PC-9 (cell line): ENCODE measurements at regions not wholly inside any gene's neighbourhood (a gene's known extent, or its start where the extent isn't known, plus 50 kb on each side); places are given as distances from the start of the nearest gene placed in this dataset.

Source experiments
- BruUV-seq: library from RNA; stranded (reverse); fragments of 400-500 nt; replicated peaks from 2 replicates; lab custom pipeline; 2021; lab: Mats Ljungman, UMichigan
- CTCF ChIA-PET: fragments of 300-600 bp; sonication (Branson Sonifier 250); formaldehyde crosslinking; loops from one replicate; lab custom pipeline; 2022; ENCODE audit warnings: antibody characterized with exemption; lab: Charles Lee
- POLR2A ChIA-PET: fragments of 300-600 bp; sonication (Branson Sonifier 250); formaldehyde crosslinking; loops from one replicate; lab custom pipeline; 2022; ENCODE audit warnings: antibody characterized with exemption; ENCODE audit not compliant: unreplicated experiment; lab: Charles Lee
- DNase-seq, 2 experiments: peaks; one replicate each; pipeline versions ENCODE4 v3.0.0 to v3.0.0-alpha.2; 2015 to 2022; ENCODE audit warnings: mixed read lengths in 1 of 2
- H2AFZ ChIP-seq: fragments of 200-600 bp; sonication (generic); 2 replicates; pipeline ENCODE4 v1.8.1; 2017; ENCODE audit warnings: antibody characterized with exemption
- H3F3A ChIP-seq: fragments of 200-600 bp; sonication (generic); 2 replicates; pipeline ENCODE4 v1.8.1; 2017; ENCODE audit warnings: antibody characterized with exemption, mild to moderate bottlenecking, low read depth; ENCODE audit not compliant: insufficient read depth
- H3K27ac ChIP-seq: fragments of 200-600 bp; sonication (generic); 2 replicates; pipeline ENCODE4 v1.6.1; 2016; ENCODE audit warnings: mixed run types
- H3K27me3 ChIP-seq: fragments of 200-600 bp; sonication (generic); 2 replicates; pipeline ENCODE4 v1.6.1; 2016; ENCODE audit warnings: low read depth, mixed run types; ENCODE audit not compliant: insufficient read depth
- H3K36me3 ChIP-seq: fragments of 200-600 bp; sonication (generic); 2 replicates; pipeline ENCODE4 v1.6.1; 2016; ENCODE audit warnings: low read depth, mixed run types
- H3K4me1 ChIP-seq: fragments of 200-600 bp; sonication (generic); replicated peaks from 2 replicates; pipeline ENCODE4 v1.6.1; 2016; ENCODE audit warnings: mixed run types; ENCODE audit not compliant: insufficient read depth
- H3K4me2 ChIP-seq: fragments of 200-600 bp; sonication (generic); 2 replicates; pipeline ENCODE4 v1.6.1; 2017; ENCODE audit warnings: mixed run types
- H3K4me3 ChIP-seq: fragments of 200-600 bp; sonication (generic); 2 replicates; pipeline ENCODE4 v1.6.1; 2016; ENCODE audit warnings: mixed run types
- H3K79me2 ChIP-seq: fragments of 200-600 bp; sonication (generic); 2 replicates; pipeline ENCODE4 v1.6.1; 2017; ENCODE audit warnings: low read depth, mixed run types
- H3K9me2 ChIP-seq: fragments of 200-600 bp; sonication (generic); 2 replicates; pipeline ENCODE4 v1.8.1; 2017; ENCODE audit warnings: mild to moderate bottlenecking; ENCODE audit not compliant: insufficient read depth
- H3K9me3 ChIP-seq: fragments of 200-600 bp; sonication (generic); 2 replicates; pipeline ENCODE4 v1.8.1; 2016; ENCODE audit warnings: low read depth; ENCODE audit not compliant: insufficient read depth
- H4K20me1 ChIP-seq: fragments of 200-600 bp; sonication (generic); 2 replicates; pipeline ENCODE4 v1.8.1; 2017; ENCODE audit not compliant: insufficient read depth
- EZH2 ChIP-seq: fragments of 200-600 bp; sonication (generic); IDR thresholded peaks from 2 replicates; pipeline ENCODE4 v1.8.0; 2017; ENCODE audit warnings: antibody characterized with exemption, low read depth
- intact Hi-C: fragments of 100-400 bp; cut with micrococcal nuclease; formaldehyde crosslinking; loops from one replicate; pipeline ENCODE4 v1.10.0; 2022; ENCODE audit not compliant: unreplicated experiment
- TF ChIP-seq, protein P1 (sequence below): fragments of 200-600 bp; sonication (generic); conservative IDR thresholded peaks from 2 replicates; pipeline ENCODE4 v1.6.1; 2017; ENCODE audit warnings: mixed run types, antibody characterized with exemption, mild to moderate bottlenecking, moderate library complexity

DNA sequence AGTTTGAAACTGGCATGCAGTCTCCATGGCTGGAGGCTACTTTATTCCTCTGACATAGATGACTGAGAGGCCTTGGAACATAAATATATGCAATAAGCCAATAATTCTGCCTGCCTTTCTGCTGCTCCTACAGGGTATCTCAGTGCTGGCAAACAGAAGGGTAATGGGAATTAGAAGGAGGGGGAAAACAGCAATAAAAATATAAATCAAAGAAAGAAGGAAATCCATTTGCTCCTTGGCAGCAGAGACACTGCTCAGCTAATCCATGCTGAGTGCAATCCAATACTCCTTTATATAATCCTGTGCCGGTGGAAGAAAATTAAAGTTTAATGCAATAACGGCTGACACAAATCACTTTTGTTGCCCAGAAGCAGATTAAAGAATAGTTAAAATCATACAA is 478.9 kb downstream of the SPATA31D1 start:
- Histone ChIP-seq H3K9me2 (no peaks in the 10 kb centered on the region; the same call in 1 of the 2 replicates), H3K4me1 (no peaks in the 10 kb centered on the region), H3F3A (no peaks in the 10 kb centered on the region), H3K27me3 (no peaks in the 10 kb centered on the region), H4K20me1 (no peaks in the 10 kb centered on the region), H3K27ac (no peak overlapping the region), H3K36me3 (no peaks in the 10 kb centered on the region), H3K4me2 (no peak overlapping the region), H3K4me3 (no peak overlapping the region), H3K79me2 (no peaks in the 10 kb centered on the region), H2AFZ (no peak overlapping the region), H3K9me3 (no peaks in the 10 kb centered on the region)
- ChIA-PET POLR2A (no interaction called here), CTCF (no interaction called here)
- TF ChIP-seq, protein P1, sequence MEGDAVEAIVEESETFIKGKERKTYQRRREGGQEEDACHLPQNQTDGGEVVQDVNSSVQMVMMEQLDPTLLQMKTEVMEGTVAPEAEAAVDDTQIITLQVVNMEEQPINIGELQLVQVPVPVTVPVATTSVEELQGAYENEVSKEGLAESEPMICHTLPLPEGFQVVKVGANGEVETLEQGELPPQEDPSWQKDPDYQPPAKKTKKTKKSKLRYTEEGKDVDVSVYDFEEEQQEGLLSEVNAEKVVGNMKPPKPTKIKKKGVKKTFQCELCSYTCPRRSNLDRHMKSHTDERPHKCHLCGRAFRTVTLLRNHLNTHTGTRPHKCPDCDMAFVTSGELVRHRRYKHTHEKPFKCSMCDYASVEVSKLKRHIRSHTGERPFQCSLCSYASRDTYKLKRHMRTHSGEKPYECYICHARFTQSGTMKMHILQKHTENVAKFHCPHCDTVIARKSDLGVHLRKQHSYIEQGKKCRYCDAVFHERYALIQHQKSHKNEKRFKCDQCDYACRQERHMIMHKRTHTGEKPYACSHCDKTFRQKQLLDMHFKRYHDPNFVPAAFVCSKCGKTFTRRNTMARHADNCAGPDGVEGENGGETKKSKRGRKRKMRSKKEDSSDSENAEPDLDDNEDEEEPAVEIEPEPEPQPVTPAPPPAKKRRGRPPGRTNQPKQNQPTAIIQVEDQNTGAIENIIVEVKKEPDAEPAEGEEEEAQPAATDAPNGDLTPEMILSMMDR: no peak
- TF ChIP-seq EZH2: no peak
- no peak for DNase-seq
- intact Hi-C loops: no loop called here
- BruUV-seq: no TSS peak

DNA sequence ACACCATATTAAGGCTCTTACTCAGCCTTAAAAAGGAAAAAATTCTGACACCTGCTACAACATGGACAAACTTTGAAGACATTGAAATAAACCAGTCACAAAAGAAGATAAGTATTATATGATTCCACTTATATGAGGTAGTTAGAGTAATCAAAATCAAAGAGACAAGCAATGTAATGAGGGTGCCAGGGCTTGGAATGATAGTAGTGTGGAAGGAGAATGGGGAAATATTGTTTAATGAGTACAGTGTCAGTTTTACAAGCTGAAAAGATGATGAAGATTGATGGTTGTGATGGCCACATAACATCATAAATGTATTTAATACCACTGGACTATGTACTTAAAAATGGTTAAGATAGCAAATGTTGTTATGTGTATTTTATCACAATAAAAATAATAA is 485.7 kb downstream of the SPATA31D1 start:
- Histone ChIP-seq H3K79me2 (no peaks in the 10 kb centered on the region), H3K4me2 (no peak overlapping the region), H2AFZ (no peak overlapping the region), H3K4me3 (no peak overlapping the region), H3F3A (no peaks in the 10 kb centered on the region), H3K27me3 (no peaks in the 10 kb centered on the region), H3K9me3 (no peaks in the 10 kb centered on the region), H3K4me1 (no peaks in the 10 kb centered on the region), H3K9me2 (no peaks in the 10 kb centered on the region), H4K20me1 (no peaks in the 10 kb centered on the region), H3K27ac (no peak overlapping the region), H3K36me3 (no peaks in the 10 kb centered on the region)
- DNase-seq: no peak
- intact Hi-C loops: no loop called here
- ChIA-PET CTCF (no interaction called here), POLR2A (no interaction called here)
- no TSS peak for BruUV-seq
- TF ChIP-seq EZH2: no peak
- TF ChIP-seq, protein P1: no peak

DNA sequence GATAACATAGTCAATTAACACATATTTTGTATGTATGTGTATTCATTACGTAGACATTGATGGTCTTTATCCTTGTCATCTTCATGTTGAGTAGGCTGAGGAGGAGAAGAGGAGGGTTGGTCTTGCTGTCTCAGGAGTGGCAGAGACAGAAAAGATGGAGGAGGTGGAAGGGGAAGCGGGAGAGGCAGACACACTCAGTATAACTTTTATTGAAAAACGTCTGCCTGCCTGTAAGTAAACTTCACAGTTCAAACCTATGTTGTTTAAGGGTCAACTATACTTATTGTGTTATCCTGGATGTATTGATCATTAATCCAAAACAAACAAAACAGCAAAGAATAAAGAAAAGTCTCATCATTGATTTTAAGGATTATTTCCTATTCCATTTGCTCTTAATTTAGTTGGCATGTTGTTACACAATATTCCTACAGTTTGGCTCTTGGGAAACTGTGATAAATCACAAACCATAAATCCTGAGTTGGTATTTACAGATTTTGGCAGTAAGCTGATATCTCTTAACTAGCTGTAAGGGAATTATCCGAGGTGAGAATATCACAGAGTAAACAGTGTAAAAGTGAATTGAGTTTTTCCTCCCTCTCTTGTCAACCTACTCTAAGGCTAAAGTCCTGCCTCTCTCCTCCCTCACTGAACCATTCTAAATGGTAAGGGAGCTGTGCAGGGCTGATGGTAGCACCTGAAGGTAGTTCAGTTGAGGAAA is 487.2 kb downstream of the SPATA31D1 start:
- ChIA-PET CTCF (no interaction called here), POLR2A (no interaction called here)
- no peaks in the 10 kb centered on the region for H3K79me2 ChIP-seq
- TF ChIP-seq, protein P1: no peak
- no peak for TF ChIP-seq EZH2
- BruUV-seq: no TSS peak
- no peak overlapping the region for H3K27ac ChIP-seq
- no peak overlapping the region for H2AFZ ChIP-seq
- no peaks in the 10 kb centered on the region for H3K36me3 ChIP-seq
- no peaks in the 10 kb centered on the region for H4K20me1 ChIP-seq
- H3K4me2 ChIP-seq: no peak overlapping the region
- H3K4me1 ChIP-seq: no peaks in the 10 kb centered on the region
- no peak for DNase-seq
- intact Hi-C loops: no loop called here
- no peak overlapping the region for H3K4me3 ChIP-seq
- no peaks in the 10 kb centered on the region for H3K9me3 ChIP-seq
- H3K27me3 ChIP-seq: no peaks in the 10 kb centered on the region
- H3F3A ChIP-seq: no peaks in the 10 kb centered on the region
- H3K9me2 ChIP-seq: no peaks in the 10 kb centered on the region
